PC-9 (cell line): ENCODE measurements at regions not wholly inside any gene's neighbourhood (a gene's known extent, or its start where the extent isn't known, plus 50 kb on each side); places are given as distances from the start of the nearest gene placed in this dataset.

ENCODE experiments used
- CTCF ChIP-seq: fragments of 200-600 bp; sonication (generic); conservative IDR thresholded peaks from 2 replicates; pipeline ENCODE4 v1.6.1; 2017; ENCODE audit warnings: mixed run types, antibody characterized with exemption, mild to moderate bottlenecking, moderate library complexity
- EZH2 ChIP-seq: fragments of 200-600 bp; sonication (generic); IDR thresholded peaks from 2 replicates; pipeline ENCODE4 v1.8.0; 2017; ENCODE audit warnings: antibody characterized with exemption, low read depth

DNA sequence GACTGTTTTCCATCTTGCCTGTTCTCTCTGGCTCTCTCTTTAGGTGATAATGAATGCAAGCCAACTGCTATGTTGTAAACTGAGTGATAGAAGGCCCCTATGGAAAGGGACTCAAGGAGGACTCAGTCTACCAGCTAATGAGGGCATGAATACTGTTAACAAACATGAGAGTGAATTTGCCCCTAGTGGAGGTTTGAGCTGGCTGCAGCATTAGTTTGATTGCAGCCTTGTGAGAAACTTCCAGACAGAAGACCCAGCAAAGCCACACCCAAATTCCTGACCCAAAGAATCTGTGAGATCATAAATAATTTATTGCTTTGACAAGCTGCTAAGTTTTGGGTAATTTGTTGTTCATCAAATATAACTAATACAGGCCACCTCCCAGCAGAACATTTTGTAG is 50.0 kb upstream of the PLCB1 start:
- peak; percentile 41; the same call in 1 of the 2 replicates for TF ChIP-seq CTCF
- TF ChIP-seq EZH2, result no peak
